ENCODE measurements at regions not wholly inside any gene's neighbourhood (a gene's known extent, or its start where the extent isn't known, plus 50 kb on each side); places are given as distances from the start of the nearest gene placed in this dataset.

DNA sequence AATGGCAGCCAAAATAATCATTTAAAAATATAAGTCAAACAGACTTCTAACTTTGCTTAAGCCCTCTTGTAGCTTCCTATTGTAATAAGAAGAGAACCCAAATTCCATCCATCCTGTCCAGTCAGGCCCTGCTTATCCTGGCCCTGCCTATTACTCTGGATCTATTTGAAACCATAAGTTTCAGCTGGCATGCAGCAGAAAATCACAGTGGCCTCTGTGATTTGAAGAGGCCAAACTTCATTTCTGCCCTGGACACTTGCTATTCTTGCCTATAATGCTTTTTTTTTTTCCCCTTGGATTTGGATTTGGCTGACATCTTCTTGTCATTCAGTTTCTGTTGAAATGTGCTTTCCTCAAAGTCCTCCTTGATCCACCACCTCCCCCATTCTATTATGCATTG, 642.8 kb downstream of the USP25 start:
- peaks cover 0 to 4% (median 0%) of the 10 kb centered on the region in 11 experiments; a peak in 1 of 22 replicates for H3K36me3 ChIP-seq
- no peak overlapping the region for H3K4me3 ChIP-seq
- H3K4me1 ChIP-seq = no peaks in the 10 kb centered on the region
- no peak overlapping the region for H3K9ac ChIP-seq
- H3K27me3 ChIP-seq = no peaks in the 10 kb centered on the region
- H3K27ac ChIP-seq = no peak overlapping the region
- H4K20me1 ChIP-seq = no peaks in the 10 kb centered on the region
- no peak for TF ChIP-seq Cebpa-rat (IDR thresholded peaks at IDR 0.05)
- no peaks in the 10 kb centered on the region for H3K9me3 ChIP-seq (replicated peaks in 1 of 11)
- H3K4me2 ChIP-seq = no peak overlapping the region

DNA sequence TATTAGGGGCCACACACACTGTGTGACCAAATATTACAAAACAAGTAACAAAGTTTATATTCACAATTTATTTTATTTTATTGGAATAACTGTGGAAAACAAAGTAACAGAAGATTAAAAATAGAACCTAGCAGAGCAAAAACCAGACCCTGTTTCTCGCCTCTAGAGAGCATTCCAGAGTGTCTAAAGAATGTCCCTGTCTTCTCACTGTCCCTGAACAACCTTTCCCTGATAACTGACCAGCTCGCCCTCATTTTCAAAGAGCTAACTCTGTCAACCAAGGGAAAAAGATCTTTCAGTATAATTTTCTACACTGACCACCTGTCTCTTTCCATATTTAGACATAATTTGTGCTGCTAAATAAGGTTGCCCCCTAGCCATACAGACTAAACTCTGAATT, 646.9 kb downstream of the USP25 start:
- Histone ChIP-seq H3K9me3 (replicated peaks in 1 of 11) (no peaks in the 10 kb centered on the region), H3K27ac (no peak overlapping the region), H3K9ac (no peak overlapping the region), H4K20me1 (no peaks in the 10 kb centered on the region), H3K4me3 (no peak overlapping the region), H3K36me3 (no peaks in the 10 kb centered on the region), H3K4me1 (no peaks in the 10 kb centered on the region), H3K27me3 (no peaks in the 10 kb centered on the region), H3K4me2 (no peak overlapping the region)
- TF ChIP-seq Cebpa-rat (IDR thresholded peaks at IDR 0.05) = no peak

DNA sequence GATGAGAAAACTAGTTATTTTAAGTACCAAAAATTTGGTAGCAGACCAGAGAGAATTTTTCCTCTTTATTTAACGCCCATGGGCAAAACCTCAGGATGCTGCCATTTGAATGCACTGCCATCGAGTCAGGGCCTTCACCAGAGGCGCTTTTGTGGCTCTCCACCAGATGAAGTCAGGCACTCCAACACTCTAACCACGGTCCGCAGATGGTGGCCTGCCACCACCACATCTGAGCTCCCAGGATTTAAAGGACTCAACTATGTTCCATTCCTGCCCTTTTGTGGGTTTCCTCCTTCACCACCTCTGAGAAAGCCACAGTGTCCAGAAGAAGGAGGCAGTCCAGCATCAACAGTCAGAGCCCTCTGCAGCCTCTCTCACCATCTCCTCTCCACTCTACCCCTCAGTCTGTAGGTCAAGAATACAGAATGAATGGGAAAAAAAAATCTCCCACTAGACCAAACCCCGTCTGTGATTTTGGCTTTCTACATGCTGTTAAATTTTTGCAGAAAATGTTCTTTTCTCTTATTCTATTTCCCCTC, 647.4 kb downstream of the USP25 start:
- Histone ChIP-seq H3K9me3 (replicated peaks in 1 of 11) (no peaks in the 10 kb centered on the region), H3K4me3 (no peak overlapping the region), H4K20me1 (no peaks in the 10 kb centered on the region), H3K4me1 (no peaks in the 10 kb centered on the region), H3K9ac (no peak overlapping the region), H3K27me3 (no peaks in the 10 kb centered on the region), H3K36me3 (no peaks in the 10 kb centered on the region), H3K27ac (no peak overlapping the region), H3K4me2 (no peak overlapping the region)
- no peak for TF ChIP-seq Cebpa-rat (IDR thresholded peaks at IDR 0.05)

DNA sequence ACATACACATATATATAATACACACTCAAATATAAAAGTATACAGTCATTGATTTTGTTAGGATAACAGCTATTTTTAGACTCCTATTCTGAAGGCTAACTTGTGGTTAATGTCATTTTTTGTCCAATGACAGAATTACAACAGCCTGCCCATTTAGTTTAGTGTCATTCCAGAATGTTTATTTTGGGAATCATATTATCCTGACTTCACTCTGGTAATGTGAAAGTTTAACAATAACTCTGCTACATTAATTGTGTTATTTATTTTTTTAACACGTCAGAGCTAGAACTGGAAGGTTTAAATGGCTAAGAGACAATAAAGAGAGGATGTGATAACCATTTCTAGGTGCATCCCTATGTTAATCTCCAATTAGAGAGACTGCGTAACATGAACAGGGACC, 648.1 kb downstream of the USP25 start:
- Histone ChIP-seq H4K20me1 (no peaks in the 10 kb centered on the region), H3K9me3 (replicated peaks in 1 of 11) (no peaks in the 10 kb centered on the region), H3K27me3 (no peaks in the 10 kb centered on the region), H3K4me3 (no peak overlapping the region), H3K4me1 (no peaks in the 10 kb centered on the region), H3K27ac (no peak overlapping the region), H3K9ac (no peak overlapping the region), H3K36me3 (no peaks in the 10 kb centered on the region), H3K4me2 (no peak overlapping the region)
- no peak for TF ChIP-seq Cebpa-rat (IDR thresholded peaks at IDR 0.05)

DNA sequence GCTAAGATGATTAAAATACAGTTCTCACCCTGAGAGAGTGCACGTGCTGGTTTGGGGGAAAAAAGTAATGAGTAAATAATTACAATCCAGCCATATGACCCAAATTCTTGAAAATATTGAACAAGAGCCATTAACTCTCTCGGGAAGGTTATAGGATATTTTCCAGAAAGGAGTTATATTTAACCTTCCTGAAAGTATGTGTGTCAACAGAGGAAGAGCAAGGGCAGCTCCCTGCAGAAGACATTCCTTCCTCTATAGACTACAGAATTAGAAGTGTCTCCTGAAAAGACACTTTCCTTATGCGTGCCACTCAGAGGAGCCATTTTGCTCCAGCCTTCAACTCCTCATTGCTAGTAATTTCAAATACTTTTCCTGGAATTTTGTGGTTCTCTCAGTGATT, 648.7 kb downstream of the USP25 start:
- Histone ChIP-seq H3K4me3 (no peak overlapping the region), H3K36me3 (no peaks in the 10 kb centered on the region), H4K20me1 (no peaks in the 10 kb centered on the region), H3K9me3 (replicated peaks in 1 of 11) (no peaks in the 10 kb centered on the region), H3K4me2 (no peak overlapping the region), H3K9ac (no peak overlapping the region), H3K4me1 (no peaks in the 10 kb centered on the region), H3K27ac (no peak overlapping the region), H3K27me3 (no peaks in the 10 kb centered on the region)
- TF ChIP-seq Cebpa-rat (IDR thresholded peaks at IDR 0.05) = no peak

DNA sequence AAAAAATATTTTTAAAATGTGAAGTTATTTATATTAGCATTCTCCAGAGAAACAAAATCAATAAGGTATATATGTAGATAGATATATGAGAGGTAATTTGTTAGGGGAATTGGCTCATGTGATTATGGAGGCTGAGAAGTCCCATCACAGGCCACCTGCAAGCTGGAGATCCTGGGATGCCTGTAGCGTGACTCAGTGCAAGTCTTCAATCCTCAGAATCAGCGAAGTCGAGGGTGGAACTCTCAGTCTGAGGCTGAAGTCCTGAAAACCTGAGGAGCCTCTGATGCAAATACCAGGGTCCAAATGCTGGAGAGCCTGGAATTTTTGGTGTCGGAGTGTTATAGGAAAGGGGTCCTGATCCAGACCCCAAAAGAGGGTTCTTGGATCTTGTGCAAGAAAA, 658.5 kb downstream of the USP25 start:
- Histone ChIP-seq H3K27me3 (no peaks in the 10 kb centered on the region), H3K9me3 (replicated peaks in 1 of 11) (no peaks in the 10 kb centered on the region)
- no peak for TF ChIP-seq Cebpa-rat (IDR thresholded peaks at IDR 0.05)

DNA sequence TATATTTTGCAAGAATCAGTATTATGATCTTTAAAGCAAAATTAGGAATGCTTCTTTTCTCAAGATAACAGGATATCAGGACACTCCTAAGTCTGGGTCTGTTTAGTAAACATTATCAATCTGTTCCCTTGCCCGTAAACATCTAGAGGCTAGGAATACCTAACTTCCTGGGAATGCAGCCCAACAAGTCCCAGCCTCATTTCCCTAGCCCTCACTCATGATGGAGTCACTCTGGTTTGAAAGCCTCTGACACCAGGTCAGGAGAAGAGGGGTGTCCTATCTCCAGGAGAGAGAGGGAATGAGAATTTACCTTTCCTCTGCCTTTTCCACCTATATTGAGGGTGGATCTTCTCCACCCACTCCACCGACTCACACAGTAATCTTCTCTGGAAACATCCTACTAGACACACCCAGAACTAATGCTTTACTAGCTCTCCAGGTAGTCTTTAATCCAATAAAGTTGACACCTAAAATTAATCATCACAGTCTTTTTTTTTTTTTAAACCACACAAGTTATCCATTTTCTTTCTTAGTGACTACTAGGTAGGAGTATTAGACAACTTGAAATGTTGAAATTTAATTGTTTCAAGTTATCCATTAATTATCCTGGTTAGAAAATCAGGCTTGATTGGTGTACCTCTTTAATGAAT, 659.3 kb downstream of the USP25 start:
- Histone ChIP-seq H3K4me3 (no peak overlapping the region), H3K27ac (no peak overlapping the region), H4K20me1 (no peaks in the 10 kb centered on the region), H3K4me2 (no peak overlapping the region), H3K9me3 (replicated peaks in 1 of 11) (0 out of 22 replicates have a peak, but pooled peaks cover 0 to 2% (median 0%) of the 10 kb centered on the region in 11 experiments), H3K27me3 (no peaks in the 10 kb centered on the region), H3K9ac (no peak overlapping the region), H3K36me3 (no peaks in the 10 kb centered on the region; a peak in 1 of 22 replicates), H3K4me1 (no peaks in the 10 kb centered on the region)
- TF ChIP-seq Cebpa-rat (IDR thresholded peaks at IDR 0.05) = no peak

More for the DNA sequence above, 658.5 kb downstream of the USP25 start:
- Histone ChIP-seq H3K4me3 (no peak overlapping the region), H3K4me2 (no peak overlapping the region), H3K9ac (no peak overlapping the region), H4K20me1 (no peaks in the 10 kb centered on the region), H3K36me3 (no peaks in the 10 kb centered on the region; a peak in 1 of 22 replicates), H3K4me1 (no peaks in the 10 kb centered on the region), H3K27ac (no peak overlapping the region)

DNA sequence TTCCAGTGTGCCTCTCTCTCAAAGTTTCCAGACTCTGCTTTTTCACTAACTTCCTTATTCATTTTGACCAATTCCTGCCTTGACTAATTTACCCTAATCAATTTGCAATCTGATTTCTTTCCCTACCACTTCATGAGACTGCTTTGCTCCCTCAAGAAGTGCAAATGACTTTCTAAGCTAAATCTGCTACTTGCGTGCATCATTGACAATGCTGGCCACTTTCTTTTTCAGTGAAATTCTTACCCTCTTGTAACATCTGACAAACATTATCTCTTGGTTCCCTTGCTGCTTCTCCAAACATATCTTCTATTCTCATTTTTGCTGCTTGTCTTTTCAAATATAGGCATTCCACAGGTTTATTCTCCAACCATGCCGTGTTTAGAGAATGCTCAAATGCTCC, 659.9 kb downstream of the USP25 start:
- 0 out of 22 replicates have a peak, but pooled peaks cover 0 to 4% (median 0%) of the 10 kb centered on the region in 11 experiments for H3K9me3 ChIP-seq (replicated peaks in 1 of 11)
- H4K20me1 ChIP-seq = no peaks in the 10 kb centered on the region
- H3K4me3 ChIP-seq = no peak overlapping the region
- TF ChIP-seq Cebpa-rat (IDR thresholded peaks at IDR 0.05) = no peak
- no peak overlapping the region for H3K9ac ChIP-seq
- H3K27ac ChIP-seq = no peak overlapping the region
- no peaks in the 10 kb centered on the region for H3K27me3 ChIP-seq
- H3K4me1 ChIP-seq = no peaks in the 10 kb centered on the region
- no peak overlapping the region for H3K4me2 ChIP-seq
- no peaks in the 10 kb centered on the region; a peak in 1 of 22 replicates for H3K36me3 ChIP-seq

DNA sequence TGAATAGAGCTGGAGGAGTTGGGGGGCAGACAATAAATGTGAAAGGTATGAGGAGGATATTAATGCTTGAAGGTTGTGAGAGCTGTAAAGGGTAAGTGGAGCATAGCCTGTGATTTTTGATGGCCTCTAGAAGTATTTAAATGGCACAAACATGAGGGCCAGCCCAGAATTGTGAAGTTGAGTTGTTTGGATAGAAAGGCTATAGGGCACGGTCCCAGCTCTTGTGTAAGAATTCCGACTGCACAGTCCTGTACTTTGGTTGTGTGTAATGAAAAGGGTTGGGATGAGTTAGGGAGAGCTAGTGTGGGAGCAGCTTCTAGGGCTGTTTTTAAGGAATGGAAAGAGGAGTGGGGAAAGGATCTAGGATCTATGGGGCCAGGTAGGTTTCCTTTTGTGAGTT, 665.5 kb downstream of the USP25 start:
- no peak overlapping the region for H3K9ac ChIP-seq
- H3K27ac ChIP-seq = no peak overlapping the region
- H3K4me1 ChIP-seq = no peaks in the 10 kb centered on the region
- H3K4me3 ChIP-seq = no peak overlapping the region
- TF ChIP-seq Cebpa-rat (IDR thresholded peaks at IDR 0.05) = no peak
- no peaks in the 10 kb centered on the region for H3K27me3 ChIP-seq
- no peaks in the 10 kb centered on the region for H4K20me1 ChIP-seq
- no peak overlapping the region for H3K4me2 ChIP-seq
- peaks cover 0 to 20% (median 11%) of the 10 kb centered on the region in 11 experiments; a peak in 16 of 22 replicates for H3K9me3 ChIP-seq (replicated peaks in 1 of 11)
- no peaks in the 10 kb centered on the region; a peak in 2 of 22 replicates for H3K36me3 ChIP-seq

DNA sequence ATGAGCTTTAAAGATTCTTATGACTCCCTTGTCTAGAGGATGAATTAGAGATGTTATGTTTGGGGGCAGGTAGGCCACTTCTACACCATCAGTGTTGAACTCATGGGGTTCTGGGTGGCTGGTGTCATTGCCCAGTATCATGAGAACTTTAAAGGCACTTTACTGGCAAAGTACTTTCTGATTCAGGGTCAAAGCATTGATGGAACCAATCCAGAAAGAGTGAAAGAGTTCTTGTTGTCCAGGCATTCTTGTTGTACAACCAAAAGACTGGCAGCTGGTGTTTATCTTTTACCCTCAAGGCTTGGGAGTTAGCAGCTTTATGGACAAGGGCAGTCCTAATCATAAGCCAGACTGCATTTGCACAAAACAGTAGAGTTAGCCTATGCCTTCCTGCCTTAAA, 673.0 kb downstream of the USP25 start:
- H3K4me2 ChIP-seq = no peak overlapping the region
- no peak overlapping the region for H3K9ac ChIP-seq
- H3K27me3 ChIP-seq = no peaks in the 10 kb centered on the region
- no peaks in the 10 kb centered on the region for H4K20me1 ChIP-seq
- TF ChIP-seq Cebpa-rat (IDR thresholded peaks at IDR 0.05) = no peak
- H3K36me3 ChIP-seq = no peaks in the 10 kb centered on the region
- H3K4me1 ChIP-seq = no peaks in the 10 kb centered on the region
- no peak overlapping the region for H3K4me3 ChIP-seq
- H3K27ac ChIP-seq = no peak overlapping the region
- H3K9me3 ChIP-seq (replicated peaks in 1 of 11) = 0 out of 22 replicates have a peak, but pooled peaks cover 0 to under 1% (median 0%) of the 10 kb centered on the region in 11 experiments
